Fibroblast of lung (primary cell): ENCODE measurements at regions not wholly inside any gene's neighbourhood (a gene's known extent, or its start where the extent isn't known, plus 50 kb on each side); places are given as distances from the start of the nearest gene placed in this dataset.

Experiments
- EZH2 ChIP-seq: IDR thresholded peaks from 2 replicates; pipeline ENCODE4 v1.5.1; 2012; ENCODE audit warnings: low read length, control low read depth, mild to moderate bottlenecking; ENCODE audit errors: missing control alignments
- TF ChIP-seq, protein P1 (sequence below), 2 donors: IDR thresholded peaks in 1 of 2; conservative IDR thresholded peaks in 1 of 2; 1 replicate in 1 of 2; 2 replicates in 1 of 2; pipeline ENCODE4 v1.5.1; 2011 to 2012; ENCODE audit warnings: low read length in 2 of 2, control low read depth in 1 of 2, inconsistent platforms in 1 of 2, low read depth in 1 of 2, mild to moderate bottlenecking in 1 of 2

DNA sequence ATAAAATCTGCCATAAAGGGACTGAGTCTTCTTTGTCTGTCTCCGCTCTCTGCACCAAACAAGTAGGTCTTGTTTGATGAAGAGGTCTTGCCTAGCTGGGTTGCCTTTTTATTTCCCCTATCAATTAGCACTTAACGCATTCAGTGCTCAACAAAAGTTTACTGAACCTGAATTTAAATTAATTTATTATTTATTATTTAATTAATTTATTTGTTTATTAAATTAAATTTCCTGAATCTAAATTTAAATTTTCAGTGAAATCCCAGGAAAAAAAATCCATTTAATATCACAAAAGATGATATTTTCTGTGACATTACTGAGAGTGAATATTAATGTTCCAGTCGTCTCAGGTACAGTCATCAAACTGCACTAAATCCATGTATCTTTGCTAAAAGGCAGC lies 164.9 kb upstream of the AGTR1 start:
- no peak for TF ChIP-seq EZH2
- TF ChIP-seq, protein P1, sequence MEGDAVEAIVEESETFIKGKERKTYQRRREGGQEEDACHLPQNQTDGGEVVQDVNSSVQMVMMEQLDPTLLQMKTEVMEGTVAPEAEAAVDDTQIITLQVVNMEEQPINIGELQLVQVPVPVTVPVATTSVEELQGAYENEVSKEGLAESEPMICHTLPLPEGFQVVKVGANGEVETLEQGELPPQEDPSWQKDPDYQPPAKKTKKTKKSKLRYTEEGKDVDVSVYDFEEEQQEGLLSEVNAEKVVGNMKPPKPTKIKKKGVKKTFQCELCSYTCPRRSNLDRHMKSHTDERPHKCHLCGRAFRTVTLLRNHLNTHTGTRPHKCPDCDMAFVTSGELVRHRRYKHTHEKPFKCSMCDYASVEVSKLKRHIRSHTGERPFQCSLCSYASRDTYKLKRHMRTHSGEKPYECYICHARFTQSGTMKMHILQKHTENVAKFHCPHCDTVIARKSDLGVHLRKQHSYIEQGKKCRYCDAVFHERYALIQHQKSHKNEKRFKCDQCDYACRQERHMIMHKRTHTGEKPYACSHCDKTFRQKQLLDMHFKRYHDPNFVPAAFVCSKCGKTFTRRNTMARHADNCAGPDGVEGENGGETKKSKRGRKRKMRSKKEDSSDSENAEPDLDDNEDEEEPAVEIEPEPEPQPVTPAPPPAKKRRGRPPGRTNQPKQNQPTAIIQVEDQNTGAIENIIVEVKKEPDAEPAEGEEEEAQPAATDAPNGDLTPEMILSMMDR (conservative IDR thresholded peaks at IDR 0.05 in 1 of 2, IDR thresholded peaks at IDR 0.05 in 1 of 2; ENCODE audit: low read depth in 1 of 2, low read length in 2 of 2), result no peak
